ENCODE measurements at regions not wholly inside any gene's neighbourhood (a gene's known extent, or its start where the extent isn't known, plus 50 kb on each side); places are given as distances from the start of the nearest gene placed in this dataset.

DNA sequence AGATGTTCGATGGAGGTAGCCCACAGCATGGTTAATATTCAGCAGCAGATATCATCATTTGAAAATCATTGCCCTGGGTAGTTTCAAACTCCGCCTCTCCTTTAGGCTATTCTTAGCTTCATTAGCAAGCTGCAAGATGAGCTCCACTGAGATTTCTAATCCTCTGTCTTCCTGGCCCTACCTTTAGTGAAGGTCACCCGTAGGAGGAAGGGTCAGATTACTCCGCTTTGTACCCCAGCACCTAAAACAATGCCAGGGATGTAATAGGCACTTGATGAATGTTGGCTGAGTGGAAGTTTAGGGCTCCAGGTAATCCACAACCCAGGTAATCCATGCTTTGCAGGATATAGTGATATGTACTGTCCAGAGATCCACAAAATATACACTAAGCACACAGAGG, 260.1 kb upstream of the MTNR1B start:
- TF ChIP-seq RXRA (IDR thresholded peaks at IDR 0.05; ENCODE audit: insufficient read depth, low read depth, low read length) (no peak), SRF (IDR thresholded peaks at IDR 0.05; ENCODE audit: low read depth, low read length) (no peak), CTCF (IDR thresholded peaks at IDR 0.05; ENCODE audit: control extremely low read depth in 1 of 3, insufficient read depth in 1 of 3, low read depth in 1 of 3, low read length in 3 of 3) (no peak), POLR2A (IDR thresholded peaks at IDR 0.05; ENCODE audit: control extremely low read depth in 1 of 2, low read depth in 2 of 2, low read length in 2 of 2) (no peak)
